ENCODE measurements at regions not wholly inside any gene's neighbourhood (a gene's known extent, or its start where the extent isn't known, plus 50 kb on each side); places are given as distances from the start of the nearest gene placed in this dataset.

- CTCF ChIA-PET, result no interaction called here
These were observed 57.2 kb upstream of the STEAP1B start for GRCh38 chr7:22557167-22557566.

GRCh38 chr7:22555476-22555875, 55.5 kb upstream of the STEAP1B start:
- H3K27me3 ChIP-seq (ENCODE audit: control insufficient read depth, insufficient read depth, low read length), result peaks cover 8% of the 10 kb centered on the region
- H3K27ac ChIP-seq (ENCODE audit: low read length), result no peak overlapping the region
- intact Hi-C loops (cut with micrococcal nuclease; ENCODE audit: unreplicated experiment) (no loop called here), in situ Hi-C loops (cut with HindIII; ENCODE audit: low pct_unique_long_range_greater_than_20kb, low sequenced_read_pairs) (no loop called here)
- no peaks in the 10 kb centered on the region for H3K36me3 ChIP-seq (ENCODE audit: control insufficient read depth, insufficient read depth, low read length)
- ATAC-seq (no peak), DNase-seq (ENCODE audit: low read depth, low spot score) (no peak)
- CTCF ChIA-PET, result no interaction called here
- H3K4me3 ChIP-seq (ENCODE audit: low read depth in 2 of 2, low read length in 2 of 2), result no peak overlapping the region
- peaks cover 4% of the 10 kb centered on the region; the same call in 1 of the 2 replicates for H3K4me1 ChIP-seq (ENCODE audit: control insufficient read depth, insufficient read depth, low read length)
- no TSS peak for BruUV-seq (replicated peaks)
- TF ChIP-seq REST (IDR thresholded peaks at IDR 0.05; ENCODE audit: insufficient read depth in 1 of 2, low read depth in 2 of 2, low read length in 1 of 2), result no peak
- TF ChIP-seq SIN3A (IDR thresholded peaks at IDR 0.05; ENCODE audit: borderline replicate concordance, insufficient read depth, low read depth, low read length), result no peak
- TF ChIP-seq TCF7L2 (IDR thresholded peaks at IDR 0.05; ENCODE audit: low read depth, low read length), result no peak
- no peaks in the 10 kb centered on the region for H3K9me3 ChIP-seq (ENCODE audit: control insufficient read depth, insufficient read depth, low read depth, low read length)
- POLR2A ChIA-PET, result no interaction called here

More at GRCh38 chr7:22557167-22557566, 57.2 kb upstream of the STEAP1B start:
- POLR2A ChIA-PET, result no interaction called here
- no peak for ATAC-seq
- peaks cover 19% of the 10 kb centered on the region for H3K4me1 ChIP-seq (ENCODE audit: control insufficient read depth, insufficient read depth, low read length)
- BruUV-seq (replicated peaks), result no TSS peak
- no peak for TF ChIP-seq REST (IDR thresholded peaks at IDR 0.05; ENCODE audit: insufficient read depth in 1 of 2, low read depth in 2 of 2, low read length in 1 of 2)
- H3K36me3 ChIP-seq (ENCODE audit: control insufficient read depth, insufficient read depth, low read length), result no peaks in the 10 kb centered on the region
- intact Hi-C loops (cut with micrococcal nuclease; ENCODE audit: unreplicated experiment), result no loop called here
- no peak for DNase-seq (ENCODE audit: low read depth, low spot score)
- no peaks in the 10 kb centered on the region for H3K27me3 ChIP-seq (ENCODE audit: control insufficient read depth, insufficient read depth, low read length)
- H3K27ac ChIP-seq (ENCODE audit: low read length), result no peak overlapping the region
- in situ Hi-C loops (cut with HindIII; ENCODE audit: low pct_unique_long_range_greater_than_20kb, low sequenced_read_pairs), result no loop called here
- H3K4me3 ChIP-seq (ENCODE audit: low read depth in 2 of 2, low read length in 2 of 2), result no peak overlapping the region
- no peaks in the 10 kb centered on the region for H3K9me3 ChIP-seq (ENCODE audit: control insufficient read depth, insufficient read depth, low read depth, low read length)

- BruUV-seq (replicated peaks), result no TSS peak
- Histone ChIP-seq H3K27me3 (ENCODE audit: control insufficient read depth, insufficient read depth, low read length) (peaks cover 15% of the 10 kb centered on the region), H3K4me3 (ENCODE audit: low read depth in 2 of 2, low read length in 2 of 2) (no peak overlapping the region), H3K4me1 (ENCODE audit: control insufficient read depth, insufficient read depth, low read length) (no peaks in the 10 kb centered on the region; the same call in 1 of the 2 replicates), H3K9me3 (ENCODE audit: control insufficient read depth, insufficient read depth, low read depth, low read length) (no peaks in the 10 kb centered on the region), H3K27ac (ENCODE audit: low read length) (no peak overlapping the region), H3K36me3 (ENCODE audit: control insufficient read depth, insufficient read depth, low read length) (no peaks in the 10 kb centered on the region)
- no peak for ATAC-seq
- POLR2A ChIA-PET, result no interaction called here
- in situ Hi-C loops (cut with HindIII; ENCODE audit: low pct_unique_long_range_greater_than_20kb, low sequenced_read_pairs), result no loop called here
- intact Hi-C loops (cut with micrococcal nuclease; ENCODE audit: unreplicated experiment), result no loop called here
- CTCF ChIA-PET, result no interaction called here
- no peak for DNase-seq (ENCODE audit: low read depth, low spot score)
- TF ChIP-seq REST (IDR thresholded peaks at IDR 0.05; ENCODE audit: insufficient read depth in 1 of 2, low read depth in 2 of 2, low read length in 1 of 2) (no peak), CTCF (IDR thresholded peaks at IDR 0.05) (no peak), SIN3A (IDR thresholded peaks at IDR 0.05; ENCODE audit: borderline replicate concordance, insufficient read depth, low read depth, low read length) (no peak), TCF7L2 (IDR thresholded peaks at IDR 0.05; ENCODE audit: low read depth, low read length) (no peak), POLR2AphosphoS5 (IDR thresholded peaks at IDR 0.05; ENCODE audit: low read depth, low read length) (no peak)
These were observed 54.2 kb upstream of the STEAP1B start for GRCh38 chr7:22554184-22554583.
